Prostate gland (tissue), 2 donors: ENCODE measurements at regions not wholly inside any gene's neighbourhood (a gene's known extent, or its start where the extent isn't known, plus 50 kb on each side); places are given as distances from the start of the nearest gene placed in this dataset.

Experiments
- POLR2A ChIP-seq: fragments of 450-650 bp; IDR thresholded peaks from one replicate; pipeline ENCODE4 v1.6.1; 2016; ENCODE audit warnings: antibody characterized with exemption, mild to moderate bottlenecking
- POLR2AphosphoS5 ChIP-seq: sonication (generic); formaldehyde crosslinking; IDR thresholded peaks from one replicate; pipeline ENCODE4 v1.6.1; 2017; ENCODE audit warnings: antibody characterized with exemption
- TF ChIP-seq, protein P1 (sequence below), 4 experiments: fragments of 200-600 bp in 2 of 4; fragments of 450-650 bp in 2 of 4; sonication (generic) in 2 of 4; IDR thresholded peaks; 1 replicate in 3 of 4; 2 replicates in 1 of 4; pipeline ENCODE4 v1.5.1; 2016 to 2019; ENCODE audit warnings: antibody characterized with exemption in 4 of 4, mild to moderate bottlenecking in 2 of 4, moderate library complexity in 2 of 4

DNA sequence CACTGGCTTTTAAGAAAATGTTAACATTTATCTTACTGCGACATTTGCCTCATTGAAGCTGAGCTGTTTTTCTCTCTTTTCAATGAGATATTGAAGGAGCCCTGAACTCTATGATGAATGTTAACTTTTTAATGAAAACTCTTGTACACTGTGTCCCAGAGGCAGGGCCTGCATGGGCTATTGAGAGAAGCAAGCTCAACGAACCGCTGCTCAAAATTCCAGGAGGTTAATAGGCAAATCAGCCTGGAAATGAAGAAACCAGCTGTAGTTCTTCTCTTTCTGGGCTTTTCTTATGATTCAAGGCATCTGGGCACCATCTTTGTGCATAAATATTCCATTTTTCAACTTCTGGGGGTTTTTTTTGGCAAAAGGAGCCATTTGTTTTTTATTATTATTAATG, 168.4 kb upstream of the NPVF start:
- TF ChIP-seq, protein P1, sequence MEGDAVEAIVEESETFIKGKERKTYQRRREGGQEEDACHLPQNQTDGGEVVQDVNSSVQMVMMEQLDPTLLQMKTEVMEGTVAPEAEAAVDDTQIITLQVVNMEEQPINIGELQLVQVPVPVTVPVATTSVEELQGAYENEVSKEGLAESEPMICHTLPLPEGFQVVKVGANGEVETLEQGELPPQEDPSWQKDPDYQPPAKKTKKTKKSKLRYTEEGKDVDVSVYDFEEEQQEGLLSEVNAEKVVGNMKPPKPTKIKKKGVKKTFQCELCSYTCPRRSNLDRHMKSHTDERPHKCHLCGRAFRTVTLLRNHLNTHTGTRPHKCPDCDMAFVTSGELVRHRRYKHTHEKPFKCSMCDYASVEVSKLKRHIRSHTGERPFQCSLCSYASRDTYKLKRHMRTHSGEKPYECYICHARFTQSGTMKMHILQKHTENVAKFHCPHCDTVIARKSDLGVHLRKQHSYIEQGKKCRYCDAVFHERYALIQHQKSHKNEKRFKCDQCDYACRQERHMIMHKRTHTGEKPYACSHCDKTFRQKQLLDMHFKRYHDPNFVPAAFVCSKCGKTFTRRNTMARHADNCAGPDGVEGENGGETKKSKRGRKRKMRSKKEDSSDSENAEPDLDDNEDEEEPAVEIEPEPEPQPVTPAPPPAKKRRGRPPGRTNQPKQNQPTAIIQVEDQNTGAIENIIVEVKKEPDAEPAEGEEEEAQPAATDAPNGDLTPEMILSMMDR (IDR thresholded peaks at IDR 0.05): no peak
- TF ChIP-seq POLR2A: no peak
- TF ChIP-seq POLR2AphosphoS5: no peak
